Cardiac muscle cell (in vitro differentiated cells and primary cell): ENCODE measurements at regions not wholly inside any gene's neighbourhood (a gene's known extent, or its start where the extent isn't known, plus 50 kb on each side); places are given as distances from the start of the nearest gene placed in this dataset.

ENCODE experiments used
- DNase-seq, 2 donors: peaks; one replicate each; pipeline versions ENCODE4 v3.0.0 to v3.0.0-alpha.2; 2010 to 2017; ENCODE audit warnings: low read depth in 1 of 2, low spot score in 1 of 2
- H3K27ac ChIP-seq: fragments of 200-600 bp; sonication (generic); 2 replicates; pipeline ENCODE4 v1.5.1; 2016
- H3K27me3 ChIP-seq: fragments of 200-600 bp; sonication (generic); 2 replicates; pipeline ENCODE4 v1.6.0; 2016; ENCODE audit warnings: control low read depth
- H3K36me3 ChIP-seq: fragments of 200-600 bp; sonication (generic); 2 replicates; pipeline ENCODE4 v1.5.1; 2016; ENCODE audit warnings: control low read depth
- H3K4me1 ChIP-seq: fragments of 200-600 bp; sonication (generic); 2 replicates; pipeline ENCODE4 v1.8.1; 2017; ENCODE audit warnings: low read depth, mild to moderate bottlenecking, mixed run types
- H3K4me3 ChIP-seq: fragments of 200-600 bp; sonication (generic); 2 replicates; pipeline ENCODE4 v1.5.1; 2016; ENCODE audit warnings: mild to moderate bottlenecking
- H3K9me3 ChIP-seq: fragments of 200-600 bp; sonication (generic); 2 replicates; pipeline ENCODE4 v1.5.1; 2017; ENCODE audit warnings: low read depth, mild to moderate bottlenecking, control low read depth
- TF ChIP-seq, protein P1 (sequence below): IDR thresholded peaks from 2 replicates; pipeline ENCODE4 v1.5.1; 2012; ENCODE audit warnings: low read depth, mild to moderate bottlenecking, low read length

GRCh38 chr7:53835301-53835700 lies 706.9 kb upstream of the VSTM2A start:
- DNase-seq, result no peak
- H3K9me3 ChIP-seq, result no peaks in the 10 kb centered on the region
- no peak overlapping the region for H3K4me3 ChIP-seq
- no peaks in the 10 kb centered on the region for H3K36me3 ChIP-seq
- H3K4me1 ChIP-seq, result no peaks in the 10 kb centered on the region
- TF ChIP-seq, protein P1, sequence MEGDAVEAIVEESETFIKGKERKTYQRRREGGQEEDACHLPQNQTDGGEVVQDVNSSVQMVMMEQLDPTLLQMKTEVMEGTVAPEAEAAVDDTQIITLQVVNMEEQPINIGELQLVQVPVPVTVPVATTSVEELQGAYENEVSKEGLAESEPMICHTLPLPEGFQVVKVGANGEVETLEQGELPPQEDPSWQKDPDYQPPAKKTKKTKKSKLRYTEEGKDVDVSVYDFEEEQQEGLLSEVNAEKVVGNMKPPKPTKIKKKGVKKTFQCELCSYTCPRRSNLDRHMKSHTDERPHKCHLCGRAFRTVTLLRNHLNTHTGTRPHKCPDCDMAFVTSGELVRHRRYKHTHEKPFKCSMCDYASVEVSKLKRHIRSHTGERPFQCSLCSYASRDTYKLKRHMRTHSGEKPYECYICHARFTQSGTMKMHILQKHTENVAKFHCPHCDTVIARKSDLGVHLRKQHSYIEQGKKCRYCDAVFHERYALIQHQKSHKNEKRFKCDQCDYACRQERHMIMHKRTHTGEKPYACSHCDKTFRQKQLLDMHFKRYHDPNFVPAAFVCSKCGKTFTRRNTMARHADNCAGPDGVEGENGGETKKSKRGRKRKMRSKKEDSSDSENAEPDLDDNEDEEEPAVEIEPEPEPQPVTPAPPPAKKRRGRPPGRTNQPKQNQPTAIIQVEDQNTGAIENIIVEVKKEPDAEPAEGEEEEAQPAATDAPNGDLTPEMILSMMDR, result no peak
- no peak overlapping the region for H3K27ac ChIP-seq
- H3K27me3 ChIP-seq, result no peaks in the 10 kb centered on the region

- no peak for DNase-seq
- Histone ChIP-seq H3K36me3 (no peaks in the 10 kb centered on the region), H3K27ac (no peak overlapping the region), H3K4me3 (no peak overlapping the region), H3K27me3 (no peaks in the 10 kb centered on the region), H3K9me3 (no peaks in the 10 kb centered on the region), H3K4me1 (no peaks in the 10 kb centered on the region)
- TF ChIP-seq, protein P1, result no peak
These were observed 664.5 kb upstream of the VSTM2A start for GRCh38 chr7:53877688-53878087.

DNA sequence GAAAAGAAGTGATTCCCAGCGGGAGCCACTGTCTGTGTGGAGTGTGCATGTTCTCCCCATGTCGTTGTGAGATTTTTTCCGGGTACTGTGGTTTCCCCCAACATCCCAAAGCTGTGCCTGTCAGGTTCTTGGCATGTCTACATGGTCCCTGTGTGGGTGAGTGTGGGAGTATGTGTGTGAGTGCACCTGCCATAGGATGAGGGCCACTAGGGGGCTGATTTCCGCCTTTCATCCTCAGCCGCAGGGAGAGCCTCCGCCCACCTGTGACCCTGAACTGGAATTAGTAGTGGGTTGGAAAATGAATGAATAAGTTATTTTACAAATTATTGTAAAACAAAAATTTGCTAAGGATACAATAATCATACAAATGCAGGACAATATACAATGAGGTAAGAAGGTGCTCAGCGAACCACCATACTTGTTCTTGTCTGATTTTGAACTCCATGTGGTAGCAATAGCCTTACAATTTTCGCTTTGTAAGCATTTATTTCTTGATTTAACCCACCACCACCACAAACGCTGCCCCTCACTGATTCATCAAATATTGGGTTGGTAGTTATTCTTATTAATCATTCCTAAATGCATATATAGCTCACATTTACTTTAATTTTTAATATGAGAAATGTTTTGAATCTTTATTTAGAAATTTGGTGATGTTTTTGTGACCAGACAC lies 641.2 kb upstream of the VSTM2A start:
- TF ChIP-seq, protein P1, result no peak
- H3K4me3 ChIP-seq, result no peak overlapping the region
- H3K27me3 ChIP-seq, result no peaks in the 10 kb centered on the region
- no peak for DNase-seq
- H3K9me3 ChIP-seq, result no peaks in the 10 kb centered on the region
- H3K4me1 ChIP-seq, result no peaks in the 10 kb centered on the region
- no peaks in the 10 kb centered on the region for H3K36me3 ChIP-seq
- no peak overlapping the region for H3K27ac ChIP-seq

GRCh38 chr7:53904355-53904754 lies 637.8 kb upstream of the VSTM2A start:
- Histone ChIP-seq H3K4me3 (no peak overlapping the region), H3K27ac (no peak overlapping the region), H3K36me3 (no peaks in the 10 kb centered on the region), H3K27me3 (no peaks in the 10 kb centered on the region), H3K4me1 (no peaks in the 10 kb centered on the region), H3K9me3 (no peaks in the 10 kb centered on the region)
- no peak for DNase-seq
- TF ChIP-seq, protein P1, result no peak

DNA sequence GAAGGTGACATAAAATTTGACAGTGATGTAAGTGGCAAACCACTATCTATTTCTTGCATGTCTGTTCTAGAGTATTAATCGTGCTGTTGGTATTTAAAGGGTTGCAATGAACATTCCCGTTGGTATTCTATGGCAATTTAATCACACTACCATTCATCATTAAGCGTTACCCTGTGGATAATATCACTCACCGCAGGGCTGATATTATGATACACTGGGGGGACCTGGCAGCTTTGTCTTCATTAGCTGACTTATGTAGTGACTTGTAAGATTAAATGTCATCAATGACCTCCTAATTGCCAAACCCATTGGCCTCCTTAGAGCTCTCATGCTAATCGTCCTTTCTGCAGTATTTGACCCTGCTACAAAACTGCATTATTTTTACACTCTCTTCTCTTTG lies 624.5 kb upstream of the VSTM2A start:
- H3K4me3 ChIP-seq, result no peak overlapping the region
- H3K27ac ChIP-seq, result no peak overlapping the region
- TF ChIP-seq, protein P1, result no peak
- no peaks in the 10 kb centered on the region for H3K4me1 ChIP-seq
- H3K27me3 ChIP-seq, result no peaks in the 10 kb centered on the region
- H3K36me3 ChIP-seq, result no peaks in the 10 kb centered on the region
- H3K9me3 ChIP-seq, result no peaks in the 10 kb centered on the region
- DNase-seq, result no peak
